Activated gamma-delta T cell (primary cell): ENCODE measurements at regions not wholly inside any gene's neighbourhood (a gene's known extent, or its start where the extent isn't known, plus 50 kb on each side); places are given as distances from the start of the nearest gene placed in this dataset.

Experiments
- DNase-seq: peaks from one replicate; lab custom pipeline; 2025; lab: John Stamatoyannopoulos, UW

DNA sequence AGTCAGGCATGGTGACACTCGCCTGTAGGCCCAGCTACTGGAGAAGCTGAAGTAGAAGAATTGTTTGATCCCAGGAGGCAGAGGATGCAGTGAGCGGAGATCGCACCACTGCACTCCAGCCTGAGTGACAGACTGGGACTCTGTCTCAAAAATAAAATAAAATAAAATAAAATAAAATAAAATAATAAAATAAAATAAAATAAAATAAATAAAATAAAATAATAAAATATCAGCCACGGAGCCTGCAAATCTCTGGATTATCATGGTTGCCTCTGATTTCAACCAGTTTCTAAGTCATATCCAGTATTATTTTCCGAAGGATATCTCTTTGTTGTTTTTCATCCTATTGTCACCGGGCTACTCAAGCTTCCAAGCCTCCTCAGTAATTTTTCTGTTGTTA lies 51.7 kb upstream of the FZD8 start:
- no peak for DNase-seq
